ENCODE measurements at regions not wholly inside any gene's neighbourhood (a gene's known extent, or its start where the extent isn't known, plus 50 kb on each side); places are given as distances from the start of the nearest gene placed in this dataset.

GRCh38 chr2:147365622-147366021 is 479.2 kb upstream of the ACVR2A start:
- no peaks in the 10 kb centered on the region for H3K27me3 ChIP-seq
- 73 to 80% (median 77%) methylated on average over 4 of the region's 4 CpGs for WGBS, 4 donors
- TF ChIP-seq, protein P1, sequence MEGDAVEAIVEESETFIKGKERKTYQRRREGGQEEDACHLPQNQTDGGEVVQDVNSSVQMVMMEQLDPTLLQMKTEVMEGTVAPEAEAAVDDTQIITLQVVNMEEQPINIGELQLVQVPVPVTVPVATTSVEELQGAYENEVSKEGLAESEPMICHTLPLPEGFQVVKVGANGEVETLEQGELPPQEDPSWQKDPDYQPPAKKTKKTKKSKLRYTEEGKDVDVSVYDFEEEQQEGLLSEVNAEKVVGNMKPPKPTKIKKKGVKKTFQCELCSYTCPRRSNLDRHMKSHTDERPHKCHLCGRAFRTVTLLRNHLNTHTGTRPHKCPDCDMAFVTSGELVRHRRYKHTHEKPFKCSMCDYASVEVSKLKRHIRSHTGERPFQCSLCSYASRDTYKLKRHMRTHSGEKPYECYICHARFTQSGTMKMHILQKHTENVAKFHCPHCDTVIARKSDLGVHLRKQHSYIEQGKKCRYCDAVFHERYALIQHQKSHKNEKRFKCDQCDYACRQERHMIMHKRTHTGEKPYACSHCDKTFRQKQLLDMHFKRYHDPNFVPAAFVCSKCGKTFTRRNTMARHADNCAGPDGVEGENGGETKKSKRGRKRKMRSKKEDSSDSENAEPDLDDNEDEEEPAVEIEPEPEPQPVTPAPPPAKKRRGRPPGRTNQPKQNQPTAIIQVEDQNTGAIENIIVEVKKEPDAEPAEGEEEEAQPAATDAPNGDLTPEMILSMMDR (IDR thresholded peaks at IDR 0.05) = no peak
- TF ChIP-seq POLR2A (IDR thresholded peaks at IDR 0.05) = no peak
- no peak overlapping the region for H3K27ac ChIP-seq
- H3K4me3 ChIP-seq = no peak overlapping the region
- H3K9me3 ChIP-seq (replicated peaks in 1 of 3) = no peaks in the 10 kb centered on the region
- no peak for DNase-seq
- H3K36me3 ChIP-seq (replicated peaks in 1 of 2) = no peaks in the 10 kb centered on the region
- H3K4me1 ChIP-seq (replicated peaks in 1 of 2) = no peaks in the 10 kb centered on the region
- intact Hi-C loops (cut with DNase I) = no loop called here

- H3K36me3 ChIP-seq (replicated peaks in 1 of 2) = no peaks in the 10 kb centered on the region
- no peak overlapping the region for H3K27ac ChIP-seq
- TF ChIP-seq POLR2A (IDR thresholded peaks at IDR 0.05) = no peak
- TF ChIP-seq, protein P1 (IDR thresholded peaks at IDR 0.05) = no peak
- no peaks in the 10 kb centered on the region for H3K9me3 ChIP-seq (replicated peaks in 1 of 3)
- H3K4me3 ChIP-seq = no peak overlapping the region
- no peak for DNase-seq
- intact Hi-C loops (cut with DNase I) = no loop called here
- H3K27me3 ChIP-seq = no peaks in the 10 kb centered on the region
- WGBS, 4 donors = 70 to 82% (median 70%) methylated on average over 3 of the region's 3 CpGs
- H3K4me1 ChIP-seq (replicated peaks in 1 of 2) = no peaks in the 10 kb centered on the region
Observed at GRCh38 chr2:147364597-147364996, 480.2 kb upstream of the ACVR2A start.

GRCh38 chr2:147363181-147363580 is 481.6 kb upstream of the ACVR2A start:
- WGBS, 4 donors = 87 to 97% (median 94%) methylated on average over 4 of the region's 4 CpGs
- no peaks in the 10 kb centered on the region for H3K4me1 ChIP-seq (replicated peaks in 1 of 2)
- intact Hi-C loops (cut with DNase I) = no loop called here
- DNase-seq = no peak
- H3K27ac ChIP-seq = no peak overlapping the region
- H3K9me3 ChIP-seq (replicated peaks in 1 of 3) = no peaks in the 10 kb centered on the region
- TF ChIP-seq, protein P1 (IDR thresholded peaks at IDR 0.05) = no peak
- no peak for TF ChIP-seq POLR2A (IDR thresholded peaks at IDR 0.05)
- no peaks in the 10 kb centered on the region for H3K36me3 ChIP-seq (replicated peaks in 1 of 2)
- H3K27me3 ChIP-seq = no peaks in the 10 kb centered on the region
- H3K4me3 ChIP-seq = no peak overlapping the region

- H3K27me3 ChIP-seq = no peaks in the 10 kb centered on the region
- H3K4me1 ChIP-seq (replicated peaks in 1 of 2) = no peaks in the 10 kb centered on the region
- no peak for DNase-seq
- WGBS, 4 donors = 62 to 75% (median 71%) methylated on average over 1 of the region's 1 CpG
- intact Hi-C loops (cut with DNase I) = no loop called here
- H3K36me3 ChIP-seq (replicated peaks in 1 of 2) = no peaks in the 10 kb centered on the region
- TF ChIP-seq, protein P1 (IDR thresholded peaks at IDR 0.05) = no peak
- TF ChIP-seq POLR2A (IDR thresholded peaks at IDR 0.05) = no peak
- H3K27ac ChIP-seq = no peak overlapping the region
- H3K4me3 ChIP-seq = no peak overlapping the region
- no peaks in the 10 kb centered on the region for H3K9me3 ChIP-seq (replicated peaks in 1 of 3)
Observed at GRCh38 chr2:147358375-147358774, 486.5 kb upstream of the ACVR2A start.
